ENCODE measurements at regions not wholly inside any gene's neighbourhood (a gene's known extent, or its start where the extent isn't known, plus 50 kb on each side); places are given as distances from the start of the nearest gene placed in this dataset.

DNA sequence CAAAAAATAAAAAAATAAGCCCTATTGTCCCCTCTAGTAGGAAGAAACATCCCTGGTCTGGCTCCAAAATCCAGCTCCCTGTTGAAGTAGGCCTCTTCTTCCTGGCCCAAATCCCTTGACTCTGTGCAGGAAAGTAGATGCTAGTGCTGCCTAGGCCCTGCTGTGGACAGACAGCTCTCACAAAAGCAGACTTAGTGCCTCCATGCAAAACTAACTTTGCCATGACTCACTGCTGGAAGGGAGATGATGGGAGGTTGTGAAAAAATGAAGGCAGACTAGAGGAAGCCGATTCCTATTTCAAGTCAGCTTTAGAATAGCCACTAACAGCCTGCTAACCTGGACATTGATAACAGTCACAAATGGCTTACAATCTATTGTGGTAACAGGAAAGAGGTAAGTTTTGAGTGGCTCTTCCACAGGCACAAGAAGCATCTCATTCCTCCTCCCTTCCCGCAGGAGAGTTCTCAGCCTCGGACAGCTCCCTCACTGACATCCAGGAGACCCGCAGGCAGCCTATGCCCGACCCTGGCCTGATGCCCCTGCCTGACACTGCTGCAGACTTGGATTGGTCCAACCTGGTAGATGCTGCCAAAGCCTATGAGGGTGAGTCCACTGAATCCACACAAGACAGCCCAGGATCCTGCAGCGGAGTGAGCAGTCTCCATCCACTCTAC is 198.9 kb upstream of the RGS6 start:
- TF ChIP-seq, protein P1, sequence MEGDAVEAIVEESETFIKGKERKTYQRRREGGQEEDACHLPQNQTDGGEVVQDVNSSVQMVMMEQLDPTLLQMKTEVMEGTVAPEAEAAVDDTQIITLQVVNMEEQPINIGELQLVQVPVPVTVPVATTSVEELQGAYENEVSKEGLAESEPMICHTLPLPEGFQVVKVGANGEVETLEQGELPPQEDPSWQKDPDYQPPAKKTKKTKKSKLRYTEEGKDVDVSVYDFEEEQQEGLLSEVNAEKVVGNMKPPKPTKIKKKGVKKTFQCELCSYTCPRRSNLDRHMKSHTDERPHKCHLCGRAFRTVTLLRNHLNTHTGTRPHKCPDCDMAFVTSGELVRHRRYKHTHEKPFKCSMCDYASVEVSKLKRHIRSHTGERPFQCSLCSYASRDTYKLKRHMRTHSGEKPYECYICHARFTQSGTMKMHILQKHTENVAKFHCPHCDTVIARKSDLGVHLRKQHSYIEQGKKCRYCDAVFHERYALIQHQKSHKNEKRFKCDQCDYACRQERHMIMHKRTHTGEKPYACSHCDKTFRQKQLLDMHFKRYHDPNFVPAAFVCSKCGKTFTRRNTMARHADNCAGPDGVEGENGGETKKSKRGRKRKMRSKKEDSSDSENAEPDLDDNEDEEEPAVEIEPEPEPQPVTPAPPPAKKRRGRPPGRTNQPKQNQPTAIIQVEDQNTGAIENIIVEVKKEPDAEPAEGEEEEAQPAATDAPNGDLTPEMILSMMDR (IDR thresholded peaks at IDR 0.05) = no peak
- TF ChIP-seq POLR2AphosphoS5 (IDR thresholded peaks at IDR 0.05) = no peak

All from esophagus muscularis mucosa (tissue), 3 donors.